ENCODE measurements at regions not wholly inside any gene's neighbourhood (a gene's known extent, or its start where the extent isn't known, plus 50 kb on each side); places are given as distances from the start of the nearest gene placed in this dataset.

DNA sequence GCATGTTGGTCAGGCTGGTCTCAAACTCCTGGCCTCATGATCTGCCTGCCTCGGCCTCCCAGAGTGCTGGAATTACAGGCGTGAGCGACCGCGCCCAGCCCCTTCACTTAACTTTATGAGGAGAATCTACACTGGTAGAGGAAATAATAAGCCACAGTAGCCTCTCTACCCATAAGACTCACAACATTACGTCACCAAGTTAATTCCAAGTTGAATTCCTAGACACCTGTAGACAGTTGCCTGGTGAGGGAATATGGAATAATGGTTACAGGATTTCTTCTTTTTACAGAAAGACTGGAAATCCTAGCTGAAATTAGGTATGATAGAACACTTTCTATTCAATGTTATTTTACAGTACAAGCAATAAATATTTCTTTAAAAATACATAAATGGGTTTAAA is 854.5 kb upstream of the EYS start:
- H3K27ac ChIP-seq, result no peak overlapping the region
- TF ChIP-seq, protein P1, sequence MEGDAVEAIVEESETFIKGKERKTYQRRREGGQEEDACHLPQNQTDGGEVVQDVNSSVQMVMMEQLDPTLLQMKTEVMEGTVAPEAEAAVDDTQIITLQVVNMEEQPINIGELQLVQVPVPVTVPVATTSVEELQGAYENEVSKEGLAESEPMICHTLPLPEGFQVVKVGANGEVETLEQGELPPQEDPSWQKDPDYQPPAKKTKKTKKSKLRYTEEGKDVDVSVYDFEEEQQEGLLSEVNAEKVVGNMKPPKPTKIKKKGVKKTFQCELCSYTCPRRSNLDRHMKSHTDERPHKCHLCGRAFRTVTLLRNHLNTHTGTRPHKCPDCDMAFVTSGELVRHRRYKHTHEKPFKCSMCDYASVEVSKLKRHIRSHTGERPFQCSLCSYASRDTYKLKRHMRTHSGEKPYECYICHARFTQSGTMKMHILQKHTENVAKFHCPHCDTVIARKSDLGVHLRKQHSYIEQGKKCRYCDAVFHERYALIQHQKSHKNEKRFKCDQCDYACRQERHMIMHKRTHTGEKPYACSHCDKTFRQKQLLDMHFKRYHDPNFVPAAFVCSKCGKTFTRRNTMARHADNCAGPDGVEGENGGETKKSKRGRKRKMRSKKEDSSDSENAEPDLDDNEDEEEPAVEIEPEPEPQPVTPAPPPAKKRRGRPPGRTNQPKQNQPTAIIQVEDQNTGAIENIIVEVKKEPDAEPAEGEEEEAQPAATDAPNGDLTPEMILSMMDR (IDR thresholded peaks at IDR 0.05), result no peak
- no peak for TF ChIP-seq ZFX (IDR thresholded peaks at IDR 0.05; ENCODE audit: borderline replicate concordance)

DNA sequence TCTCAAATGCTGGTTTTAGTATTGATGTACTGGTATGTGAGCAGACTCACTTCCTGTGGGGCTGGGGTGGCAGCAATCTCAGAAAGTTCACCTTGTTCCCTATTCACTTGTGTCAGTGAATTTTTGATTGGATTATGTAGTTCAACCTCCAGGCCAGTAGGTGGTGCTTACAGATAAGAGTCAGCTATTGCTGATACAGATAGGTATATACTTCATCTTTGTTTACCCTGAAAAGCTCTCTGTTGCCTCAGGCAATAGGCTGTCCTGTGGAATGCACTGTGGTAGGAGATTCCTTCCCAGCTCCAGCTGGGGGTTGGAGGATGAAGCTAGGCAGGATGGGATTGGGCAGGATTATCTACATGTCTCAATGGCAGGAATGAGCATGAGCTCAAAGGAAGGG is 851.2 kb upstream of the EYS start:
- no peak for TF ChIP-seq ZFX (IDR thresholded peaks at IDR 0.05; ENCODE audit: borderline replicate concordance)
- TF ChIP-seq, protein P1 (IDR thresholded peaks at IDR 0.05), result peak; percentile 46

DNA sequence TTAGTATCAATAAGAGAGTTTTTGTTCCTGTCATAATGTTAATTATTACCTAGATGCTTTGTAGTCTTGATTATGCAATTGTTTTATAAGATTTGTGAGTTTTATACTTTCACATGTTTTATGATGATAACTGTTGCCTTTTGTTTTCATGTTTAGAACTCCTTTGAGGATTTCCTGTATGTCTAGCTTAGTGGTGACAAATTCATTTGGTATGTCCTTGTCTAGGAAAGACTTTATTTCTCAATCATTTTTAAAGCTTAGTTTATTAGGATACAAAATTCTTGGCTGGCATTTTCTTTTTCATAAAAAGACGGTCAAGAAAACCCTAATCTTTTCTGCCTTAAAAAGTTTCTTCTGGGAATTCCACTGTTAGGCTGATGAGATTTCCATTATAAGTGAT is 849.9 kb upstream of the EYS start:
- H3K27ac ChIP-seq, result no peak overlapping the region
- TF ChIP-seq, protein P1 (IDR thresholded peaks at IDR 0.05), result no peak
- TF ChIP-seq ZFX (IDR thresholded peaks at IDR 0.05; ENCODE audit: borderline replicate concordance), result no peak

More for the DNA sequence above, 851.2 kb upstream of the EYS start:
- H3K27ac ChIP-seq, result no peak overlapping the region

DNA sequence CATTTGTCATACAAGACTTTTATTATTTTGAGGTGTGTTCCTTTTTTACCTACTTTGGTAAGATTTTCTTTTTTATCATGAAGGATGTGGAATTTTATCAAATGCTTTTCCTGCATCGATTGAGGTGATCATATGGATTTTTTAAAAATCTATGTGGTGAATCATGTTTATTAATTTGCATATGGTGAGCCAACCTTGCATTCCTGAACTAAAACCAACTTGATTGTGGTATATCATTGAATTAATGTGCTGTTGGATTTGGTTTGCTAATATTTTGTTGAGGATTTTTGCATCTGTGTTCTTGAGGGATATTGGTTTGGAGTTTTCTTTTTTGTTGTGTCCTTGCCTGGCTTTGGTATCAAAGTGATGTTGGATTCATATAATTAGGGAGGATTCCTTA is 848.1 kb upstream of the EYS start:
- no peak overlapping the region for H3K27ac ChIP-seq
- no peak for TF ChIP-seq ZFX (IDR thresholded peaks at IDR 0.05; ENCODE audit: borderline replicate concordance)
- TF ChIP-seq, protein P1 (IDR thresholded peaks at IDR 0.05), result no peak

DNA sequence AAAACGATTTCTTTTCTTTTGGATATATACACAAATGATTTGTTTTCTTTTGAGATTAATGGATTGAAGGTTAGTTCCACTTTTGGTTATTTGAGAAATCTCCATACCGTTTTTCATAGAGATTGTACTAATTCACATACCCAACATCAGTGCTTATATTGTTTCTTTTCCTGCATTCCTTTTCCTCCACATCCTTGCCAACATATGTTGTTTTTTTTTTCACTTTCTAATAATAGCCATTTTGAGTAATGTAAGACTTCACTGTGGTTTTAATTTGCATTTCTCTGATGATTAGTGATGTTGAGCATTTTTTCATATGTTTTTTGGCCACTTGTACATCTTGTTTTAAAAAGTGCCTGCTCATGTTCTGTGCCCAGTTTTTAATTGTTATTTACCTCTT is 846.4 kb upstream of the EYS start:
- no peak overlapping the region for H3K27ac ChIP-seq
- TF ChIP-seq, protein P1 (IDR thresholded peaks at IDR 0.05), result no peak
- TF ChIP-seq ZFX (IDR thresholded peaks at IDR 0.05; ENCODE audit: borderline replicate concordance), result no peak

DNA sequence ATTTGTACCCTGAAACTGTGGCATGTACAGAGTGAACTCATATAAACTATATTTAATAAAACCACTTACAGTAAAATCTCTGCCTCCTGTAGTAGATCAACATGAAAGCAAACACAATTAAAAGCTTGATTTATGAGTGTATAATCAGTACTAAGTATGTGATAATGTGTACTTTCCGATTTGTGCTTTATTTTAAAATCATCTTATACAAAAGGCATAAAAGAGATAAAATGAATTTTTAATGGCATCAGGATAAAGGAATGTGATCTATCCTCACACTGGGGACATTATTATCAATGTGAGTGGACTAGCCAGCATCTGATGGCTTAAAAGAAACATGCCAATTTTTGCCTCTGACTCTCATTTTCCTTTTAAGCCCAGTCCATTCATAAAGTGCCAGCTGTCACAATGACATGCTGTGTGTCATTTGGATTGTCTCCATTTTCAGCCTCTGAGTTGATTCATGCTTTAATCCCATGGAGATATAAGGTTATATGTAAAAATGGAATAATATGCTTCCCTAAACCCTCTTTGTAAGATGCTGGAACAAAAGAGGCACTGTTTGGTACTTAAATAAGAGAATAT is 831.6 kb upstream of the EYS start:
- TF ChIP-seq ZFX (IDR thresholded peaks at IDR 0.05; ENCODE audit: borderline replicate concordance), result no peak
- TF ChIP-seq, protein P1 (IDR thresholded peaks at IDR 0.05), result no peak
- no peak overlapping the region for H3K27ac ChIP-seq

DNA sequence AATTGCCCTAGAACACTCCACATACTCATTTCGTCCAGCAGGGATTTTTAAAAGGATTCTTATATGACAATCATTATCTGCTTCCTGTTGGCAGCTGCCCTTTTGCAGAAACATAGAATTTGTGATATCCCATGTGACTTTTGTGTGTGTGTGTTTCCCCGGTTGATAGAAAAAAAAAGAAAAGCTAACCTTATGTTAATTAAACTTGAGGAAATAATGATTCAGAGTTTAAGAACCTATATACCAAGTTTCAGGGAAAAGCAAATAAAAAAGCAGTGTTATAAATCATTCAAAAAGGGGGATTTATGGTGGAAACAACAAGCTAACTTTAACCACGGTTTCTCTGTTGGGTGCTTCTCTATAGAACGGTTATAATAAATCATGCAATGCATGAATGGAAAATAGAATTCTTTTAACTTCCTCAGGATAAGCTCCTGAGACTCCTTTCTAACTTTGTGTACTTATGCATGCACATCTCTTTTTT is 826.9 kb upstream of the EYS start:
- H3K27ac ChIP-seq, result no peak overlapping the region
- TF ChIP-seq, protein P1 (IDR thresholded peaks at IDR 0.05), result no peak
- no peak for TF ChIP-seq ZFX (IDR thresholded peaks at IDR 0.05; ENCODE audit: borderline replicate concordance)
